HUES64 (cell line): ENCODE measurements at regions not wholly inside any gene's neighbourhood (a gene's known extent, or its start where the extent isn't known, plus 50 kb on each side); places are given as distances from the start of the nearest gene placed in this dataset.
A peak's percentile ranks its signal among the peaks of the same experiment; 100 is the strongest.

ENCODE experiments used
- H3K27ac ChIP-seq: 2 replicates; pipeline ENCODE4 v1.7.0; 2013; ENCODE audit warnings: low read depth, low read length, inconsistent platforms
- H3K27me3 ChIP-seq: 2 replicates; pipeline ENCODE4 v1.6.1; 2013; ENCODE audit warnings: mild to moderate bottlenecking, low read length; ENCODE audit not compliant: insufficient read depth
- H3K36me3 ChIP-seq: 2 replicates; pipeline ENCODE4 v1.6.1; 2013; ENCODE audit warnings: mild to moderate bottlenecking, low read length; ENCODE audit not compliant: insufficient read depth
- H3K4me1 ChIP-seq: 2 replicates; pipeline ENCODE4 v1.6.1; 2013; ENCODE audit warnings: mild to moderate bottlenecking, low read length, moderate library complexity; ENCODE audit not compliant: insufficient read depth
- H3K4me3 ChIP-seq: 2 replicates; pipeline ENCODE4 v1.5.1; 2013; ENCODE audit warnings: mild to moderate bottlenecking, low read length, moderate library complexity
- H3K9ac ChIP-seq: 2 replicates; pipeline ENCODE4 v1.6.1; 2013; ENCODE audit warnings: mild to moderate bottlenecking, low read depth, low read length
- H3K9me3 ChIP-seq: 2 replicates; pipeline ENCODE4 v1.6.1; 2013; ENCODE audit warnings: low read depth, low read length; ENCODE audit not compliant: insufficient read depth
- WGBS: fragments of 150-250, 120-280 bp; methylation state at CpG from one replicate; pipeline ENCODE4 v1.1.7; 2013; ENCODE audit warnings: missing lambda C conversion rate; 5-methylcytosine and 5-hydroxymethylcytosine counted together

- peak overlapping the region; percentile 25 for H3K4me3 ChIP-seq
- peak overlapping the region; percentile 55 for H3K9ac ChIP-seq
- H3K9me3 ChIP-seq: no peaks in the 10 kb centered on the region
- no peaks in the 10 kb centered on the region for H3K36me3 ChIP-seq
- H3K27ac ChIP-seq: peak overlapping the region; percentile 86
- H3K27me3 ChIP-seq: no peaks in the 10 kb centered on the region
- WGBS: 48% methylated on average over 10 of the region's 10 CpGs
- peaks cover 35% of the 10 kb centered on the region for H3K4me1 ChIP-seq
These were observed 53.2 kb downstream of the EEF1B2 start for GRCh38 chr2:206212673-206213513.

GRCh38 chr2:206213514-206213845 is 53.8 kb downstream of the EEF1B2 start:
- 39% methylated on average over 4 of the region's 4 CpGs for WGBS

GRCh38 chr2:206217166-206217565 is 57.3 kb upstream of the ZDBF2 start:
- Histone ChIP-seq H3K27ac (no peak overlapping the region; the same call in 1 of the 2 replicates), H3K27me3 (no peaks in the 10 kb centered on the region), H3K4me3 (no peak overlapping the region), H3K9ac (no peak overlapping the region), H3K4me1 (peaks cover 40% of the 10 kb centered on the region), H3K36me3 (no peaks in the 10 kb centered on the region), H3K9me3 (peaks cover 3% of the 10 kb centered on the region; the same call in 1 of the 2 replicates)
- WGBS: 66% methylated on average over 5 of the region's 5 CpGs

More at GRCh38 chr2:206213514-206213845, 53.8 kb downstream of the EEF1B2 start:
- peaks cover 40% of the 10 kb centered on the region for H3K4me1 ChIP-seq
- no peaks in the 10 kb centered on the region for H3K9me3 ChIP-seq
- no peaks in the 10 kb centered on the region for H3K36me3 ChIP-seq
- peak overlapping the region; percentile 25 for H3K4me3 ChIP-seq
- peak overlapping the region; percentile 55 for H3K9ac ChIP-seq
- peak overlapping the region; percentile 86 for H3K27ac ChIP-seq
- no peaks in the 10 kb centered on the region for H3K27me3 ChIP-seq

GRCh38 chr2:206217743-206218142 is 56.7 kb upstream of the ZDBF2 start:
- H3K36me3 ChIP-seq: no peaks in the 10 kb centered on the region
- no peak overlapping the region; the same call in 1 of the 2 replicates for H3K27ac ChIP-seq
- peaks cover 3% of the 10 kb centered on the region; the same call in 1 of the 2 replicates for H3K9me3 ChIP-seq
- H3K4me1 ChIP-seq: peaks cover 35% of the 10 kb centered on the region
- WGBS: 62% methylated on average over 6 of the region's 6 CpGs
- H3K9ac ChIP-seq: no peak overlapping the region
- H3K27me3 ChIP-seq: no peaks in the 10 kb centered on the region
- H3K4me3 ChIP-seq: no peak overlapping the region

- no peak overlapping the region for H3K9ac ChIP-seq
- WGBS: 94% methylated on average over 4 of the region's 4 CpGs
- H3K4me3 ChIP-seq: no peak overlapping the region
- H3K27me3 ChIP-seq: no peaks in the 10 kb centered on the region
- no peak overlapping the region for H3K27ac ChIP-seq
- peaks cover 3% of the 10 kb centered on the region; the same call in 1 of the 2 replicates for H3K9me3 ChIP-seq
- no peaks in the 10 kb centered on the region for H3K36me3 ChIP-seq
- peaks cover 30% of the 10 kb centered on the region for H3K4me1 ChIP-seq
These were observed 56.3 kb upstream of the ZDBF2 start for GRCh38 chr2:206218156-206218555.

GRCh38 chr2:206218796-206219499 is 55.5 kb upstream of the ZDBF2 start:
- Histone ChIP-seq H3K36me3 (no peaks in the 10 kb centered on the region), H3K27ac (no peak overlapping the region), H3K4me3 (no peak overlapping the region), H3K27me3 (no peaks in the 10 kb centered on the region), H3K9ac (no peak overlapping the region), H3K4me1 (peaks cover 25% of the 10 kb centered on the region), H3K9me3 (peaks cover 3% of the 10 kb centered on the region; the same call in 1 of the 2 replicates)
- 96% methylated on average over 4 of the region's 4 CpGs for WGBS

- H3K36me3 ChIP-seq: no peaks in the 10 kb centered on the region
- H3K27ac ChIP-seq: no peak overlapping the region
- H3K9ac ChIP-seq: no peak overlapping the region
- peaks cover 25% of the 10 kb centered on the region for H3K4me1 ChIP-seq
- 88% methylated on average over 2 of the region's 3 CpGs for WGBS
- no peaks in the 10 kb centered on the region for H3K27me3 ChIP-seq
- peaks cover 3% of the 10 kb centered on the region; the same call in 1 of the 2 replicates for H3K9me3 ChIP-seq
- H3K4me3 ChIP-seq: no peak overlapping the region
These were observed 54.5 kb upstream of the ZDBF2 start for GRCh38 chr2:206219957-206220356.

- 94% methylated on average over 3 of the region's 3 CpGs for WGBS
- Histone ChIP-seq H3K36me3 (no peaks in the 10 kb centered on the region), H3K27me3 (no peaks in the 10 kb centered on the region), H3K27ac (no peak overlapping the region), H3K9ac (no peak overlapping the region), H3K9me3 (peaks cover 3% of the 10 kb centered on the region; the same call in 1 of the 2 replicates), H3K4me1 (peaks cover 25% of the 10 kb centered on the region), H3K4me3 (no peak overlapping the region)
These were observed 53.5 kb upstream of the ZDBF2 start for GRCh38 chr2:206220997-206221396.
